ENCODE measurements at regions not wholly inside any gene's neighbourhood (a gene's known extent, or its start where the extent isn't known, plus 50 kb on each side); places are given as distances from the start of the nearest gene placed in this dataset.

GRCh38 chr9:1201262-1201661, 151.1 kb downstream of the DMRT2 start:
- TF ChIP-seq, protein P1, sequence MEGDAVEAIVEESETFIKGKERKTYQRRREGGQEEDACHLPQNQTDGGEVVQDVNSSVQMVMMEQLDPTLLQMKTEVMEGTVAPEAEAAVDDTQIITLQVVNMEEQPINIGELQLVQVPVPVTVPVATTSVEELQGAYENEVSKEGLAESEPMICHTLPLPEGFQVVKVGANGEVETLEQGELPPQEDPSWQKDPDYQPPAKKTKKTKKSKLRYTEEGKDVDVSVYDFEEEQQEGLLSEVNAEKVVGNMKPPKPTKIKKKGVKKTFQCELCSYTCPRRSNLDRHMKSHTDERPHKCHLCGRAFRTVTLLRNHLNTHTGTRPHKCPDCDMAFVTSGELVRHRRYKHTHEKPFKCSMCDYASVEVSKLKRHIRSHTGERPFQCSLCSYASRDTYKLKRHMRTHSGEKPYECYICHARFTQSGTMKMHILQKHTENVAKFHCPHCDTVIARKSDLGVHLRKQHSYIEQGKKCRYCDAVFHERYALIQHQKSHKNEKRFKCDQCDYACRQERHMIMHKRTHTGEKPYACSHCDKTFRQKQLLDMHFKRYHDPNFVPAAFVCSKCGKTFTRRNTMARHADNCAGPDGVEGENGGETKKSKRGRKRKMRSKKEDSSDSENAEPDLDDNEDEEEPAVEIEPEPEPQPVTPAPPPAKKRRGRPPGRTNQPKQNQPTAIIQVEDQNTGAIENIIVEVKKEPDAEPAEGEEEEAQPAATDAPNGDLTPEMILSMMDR (IDR thresholded peaks at IDR 0.05): no peak
- no peaks in the 10 kb centered on the region for H3K36me3 Mint-ChIP-seq
- no CpG with 5 or more reads among the region's 2 CpGs for WGBS (ENCODE audit: insufficient coverage)
- H3K4me1 Mint-ChIP-seq: no peaks in the 10 kb centered on the region
- H3K9me3 Mint-ChIP-seq: peaks cover 0 to 9% (median 2%) of the 10 kb centered on the region in 7 donors
- no peaks in the 10 kb centered on the region for H3K27me3 ChIP-seq (ENCODE audit: control insufficient read depth in 2 of 2, insufficient read depth in 2 of 2, low read length in 2 of 2)
- H3K4me2 ChIP-seq (replicated peaks; ENCODE audit: extremely low read depth, low read length, poor library complexity, severe bottlenecking): no peak overlapping the region
- H3K4me3 Mint-ChIP-seq: no peak overlapping the region
- intact Hi-C loops (cut with micrococcal nuclease): no loop called here
- H3K27ac Mint-ChIP-seq: no peak overlapping the region
- H3K4me1 ChIP-seq (ENCODE audit: control insufficient read depth in 1 of 2, insufficient read depth in 2 of 2, low read length in 2 of 2): no peaks in the 10 kb centered on the region
- H3K27ac ChIP-seq (ENCODE audit: low read depth in 1 of 2, low read length in 2 of 2): no peak overlapping the region
- H3K27me3 Mint-ChIP-seq (ENCODE audit: low read depth in 3 of 3): no peaks in the 10 kb centered on the region
- H3K9me3 ChIP-seq (replicated peaks in 1 of 2; ENCODE audit: control insufficient read depth in 1 of 2, insufficient read depth in 1 of 2, low read length in 2 of 2): no peaks in the 10 kb centered on the region
- no peak overlapping the region for H2AFZ ChIP-seq (ENCODE audit: insufficient read depth, low read depth, low read length, poor library complexity, severe bottlenecking)
- no peak for DNase-seq
- no peak overlapping the region for H3K9ac ChIP-seq (ENCODE audit: insufficient read depth, low read length, poor library complexity, severe bottlenecking)
- no peaks in the 10 kb centered on the region for H3K79me2 ChIP-seq (ENCODE audit: insufficient read depth, low read length)
- no peak overlapping the region for H3K4me3 ChIP-seq (replicated peaks in 1 of 3; ENCODE audit: low read depth in 2 of 3, low read length in 3 of 3)
- H4K20me1 ChIP-seq (ENCODE audit: insufficient read depth, low read length): no peaks in the 10 kb centered on the region
- no peaks in the 10 kb centered on the region for H3K36me3 ChIP-seq (replicated peaks in 1 of 2; ENCODE audit: control insufficient read depth in 1 of 2, insufficient read depth in 2 of 2, low read length in 2 of 2)

GRCh38 chr9:1201901-1202300, 151.7 kb downstream of the DMRT2 start:
- WGBS (ENCODE audit: insufficient coverage): 69% methylated on average over 5 of the region's 8 CpGs
- Mint-ChIP-seq H3K9me3 (peaks cover 0 to 8% (median 2%) of the 10 kb centered on the region in 7 donors), H3K4me1 (no peaks in the 10 kb centered on the region), H3K36me3 (no peaks in the 10 kb centered on the region), H3K4me3 (no peak overlapping the region), H3K27me3 (ENCODE audit: low read depth in 3 of 3) (no peaks in the 10 kb centered on the region), H3K27ac (no peak overlapping the region)
- Histone ChIP-seq H3K4me1 (ENCODE audit: control insufficient read depth in 1 of 2, insufficient read depth in 2 of 2, low read length in 2 of 2) (no peaks in the 10 kb centered on the region), H3K79me2 (ENCODE audit: insufficient read depth, low read length) (no peaks in the 10 kb centered on the region), H3K4me3 (replicated peaks in 1 of 3; ENCODE audit: low read depth in 2 of 3, low read length in 3 of 3) (no peak overlapping the region), H3K27ac (ENCODE audit: low read depth in 1 of 2, low read length in 2 of 2) (no peak overlapping the region), H3K9me3 (replicated peaks in 1 of 2; ENCODE audit: control insufficient read depth in 1 of 2, insufficient read depth in 1 of 2, low read length in 2 of 2) (no peaks in the 10 kb centered on the region), H3K27me3 (ENCODE audit: control insufficient read depth in 2 of 2, insufficient read depth in 2 of 2, low read length in 2 of 2) (no peaks in the 10 kb centered on the region), H3K4me2 (replicated peaks; ENCODE audit: extremely low read depth, low read length, poor library complexity, severe bottlenecking) (no peak overlapping the region), H4K20me1 (ENCODE audit: insufficient read depth, low read length) (no peaks in the 10 kb centered on the region), H3K36me3 (replicated peaks in 1 of 2; ENCODE audit: control insufficient read depth in 1 of 2, insufficient read depth in 2 of 2, low read length in 2 of 2) (no peaks in the 10 kb centered on the region), H3K9ac (ENCODE audit: insufficient read depth, low read length, poor library complexity, severe bottlenecking) (no peak overlapping the region), H2AFZ (ENCODE audit: insufficient read depth, low read depth, low read length, poor library complexity, severe bottlenecking) (no peak overlapping the region)
- DNase-seq: no peak
- TF ChIP-seq, protein P1 (IDR thresholded peaks at IDR 0.05): no peak
- intact Hi-C loops (cut with micrococcal nuclease): no loop called here

All from CD14-positive monocyte (primary cell).